ENCODE measurements at regions not wholly inside any gene's neighbourhood (a gene's known extent, or its start where the extent isn't known, plus 50 kb on each side); places are given as distances from the start of the nearest gene placed in this dataset.

DNA sequence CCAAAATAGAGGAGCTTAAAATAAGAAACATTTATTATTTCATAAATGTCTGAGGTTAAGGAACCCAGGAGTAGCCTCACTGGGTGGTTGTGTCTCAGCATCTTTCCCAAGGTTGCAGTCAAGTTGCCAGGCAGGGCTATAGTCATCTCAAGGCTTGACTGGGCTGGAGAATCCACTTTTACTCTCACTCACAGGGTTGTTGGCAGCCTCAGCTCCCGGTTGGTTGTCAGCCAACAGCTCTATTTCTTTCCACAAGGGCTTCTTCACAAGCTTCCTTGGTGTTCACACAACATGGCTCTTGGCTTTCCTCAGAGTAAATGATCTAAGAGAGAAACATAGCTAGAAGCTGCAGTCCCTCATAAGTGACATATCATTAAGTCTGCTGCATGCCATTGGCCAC is 55.6 kb upstream of the TEX51 start:
- TF ChIP-seq CTCF (conservative IDR thresholded peaks at IDR 0.05) (no peak), EZH2 (IDR thresholded peaks at IDR 0.05; ENCODE audit: low read depth) (no peak)

Data from PC-9 (cell line).